C1 segment of cervical spinal cord (tissue), 14 donors: ENCODE measurements at regions not wholly inside any gene's neighbourhood (a gene's known extent, or its start where the extent isn't known, plus 50 kb on each side); places are given as distances from the start of the nearest gene placed in this dataset.
"Not testable (repeated sequence)": the region's sequence is repeated elsewhere in the genome, so short reads cannot be mapped to it uniquely, and the experiment has no call there.

ENCODE experiments used
- DNase-seq, 14 donors: peaks; one replicate each; lab custom pipeline; 2025; lab: John Stamatoyannopoulos, UW

DNA sequence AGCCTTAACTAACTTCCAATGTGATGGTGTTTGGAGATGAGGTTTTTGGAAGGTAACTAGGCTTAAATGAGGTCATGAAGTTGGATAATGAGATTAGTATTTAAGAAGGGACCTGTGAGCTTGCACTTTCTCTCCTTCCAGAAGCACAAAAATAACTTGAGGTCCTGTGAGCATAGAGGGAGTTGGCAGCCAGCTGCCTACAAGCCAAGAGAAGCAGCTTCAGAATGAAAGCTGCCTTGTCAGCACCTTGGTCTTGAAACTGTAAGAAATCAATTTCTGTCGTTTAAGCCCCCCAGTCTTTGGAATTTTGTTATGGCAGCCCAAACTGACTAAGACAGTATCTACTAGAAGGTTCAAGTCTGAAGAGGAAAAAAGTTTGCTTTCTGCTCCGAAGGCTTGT is 280.2 kb upstream of the GALNTL6 start:
- no peak for DNase-seq

DNA sequence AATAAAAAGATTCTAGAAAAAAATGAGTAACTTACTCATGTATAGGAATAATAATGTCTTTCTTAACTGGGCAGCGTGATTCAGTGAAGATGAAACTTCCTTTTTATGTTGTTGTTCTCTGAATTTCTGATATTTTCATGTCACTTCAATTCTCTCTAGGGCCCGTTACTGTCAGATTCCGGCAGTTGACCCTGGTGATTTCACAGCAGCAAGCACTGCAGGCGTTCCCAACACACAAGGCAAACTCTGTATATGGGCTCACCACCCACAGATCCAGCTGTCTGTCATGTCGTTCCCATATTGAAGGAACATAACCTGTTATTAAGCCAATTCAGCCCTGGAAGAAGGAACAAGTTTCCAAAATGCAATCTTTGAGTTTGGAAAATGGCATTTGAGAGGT is 288.3 kb upstream of the GALNTL6 start:
- no peak for DNase-seq

DNA sequence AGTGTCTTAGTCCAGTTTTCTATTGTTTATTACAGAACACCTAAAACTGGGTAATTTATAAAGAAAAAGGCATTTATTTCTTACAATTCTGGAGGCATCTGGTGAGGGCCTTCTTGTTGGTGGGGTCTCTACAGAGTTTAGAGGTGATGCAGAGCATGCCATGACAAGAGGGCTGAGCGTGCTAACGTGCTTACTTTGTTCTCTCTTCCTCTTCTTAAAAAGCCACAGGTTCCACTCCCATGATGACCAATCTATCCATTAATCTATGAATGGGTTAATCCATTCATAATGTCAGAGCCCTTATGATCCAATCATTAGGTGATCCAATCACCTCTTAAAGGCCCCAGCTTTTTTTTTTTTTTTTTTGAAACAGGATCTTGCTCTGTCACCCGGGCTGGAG is 291.5 kb upstream of the GALNTL6 start:
- DNase-seq: no peak

DNA sequence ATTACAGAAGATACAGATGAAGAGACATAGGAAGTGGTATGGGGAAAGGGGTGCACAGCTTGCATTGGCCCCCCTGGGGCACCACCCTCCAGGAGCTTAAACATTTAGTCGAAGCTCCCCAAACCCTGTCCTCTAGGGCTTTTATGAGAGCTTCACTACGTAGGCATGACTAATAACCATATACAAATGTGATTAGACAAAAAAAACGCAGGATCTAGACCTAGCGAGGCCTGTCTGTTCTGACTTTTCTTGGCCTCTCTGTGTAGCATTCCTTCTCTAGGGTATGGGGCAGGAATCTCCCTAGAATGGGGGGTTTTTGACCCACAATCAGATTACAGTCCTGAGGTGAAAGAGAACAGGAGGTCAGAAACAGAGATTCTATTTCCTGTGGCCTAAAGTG is 293.7 kb upstream of the GALNTL6 start:
- no peak for DNase-seq

DNA sequence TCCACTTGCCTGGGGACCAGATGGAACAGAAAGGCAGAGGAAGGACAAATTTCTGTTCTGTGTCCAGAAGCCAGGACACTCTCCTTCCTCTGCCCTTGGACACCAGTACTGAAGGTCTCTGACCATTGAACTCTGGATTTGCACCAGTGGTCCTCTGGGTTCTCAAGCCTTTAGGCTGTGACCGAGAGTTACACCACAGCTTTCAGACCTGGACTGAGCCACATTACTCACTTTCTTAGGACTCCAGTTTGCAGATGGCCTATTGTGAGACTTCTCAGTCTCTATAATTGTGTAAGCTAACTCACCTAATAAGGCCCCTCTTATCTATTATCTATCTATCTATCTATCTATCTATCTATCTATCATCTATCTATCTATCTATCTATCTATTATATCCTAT is 295.3 kb upstream of the GALNTL6 start:
- no peak for DNase-seq

DNA sequence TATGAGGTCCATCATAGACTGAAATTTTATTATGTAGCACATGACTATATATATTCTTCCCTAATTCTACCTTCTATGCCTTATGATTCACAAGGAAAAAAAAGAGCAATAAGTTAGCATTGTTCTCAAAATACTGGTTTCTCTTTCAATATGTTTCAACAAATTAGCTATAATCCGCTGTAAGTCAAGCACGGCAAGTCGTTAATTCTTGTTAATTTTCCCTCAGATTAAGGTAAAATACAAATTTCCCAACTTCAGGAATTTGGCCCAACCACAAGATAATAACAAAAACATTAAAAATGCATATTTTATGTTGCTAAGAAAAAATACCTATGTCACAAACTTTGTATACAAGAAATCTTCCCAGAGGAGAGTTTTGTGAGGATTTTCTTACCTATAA is 296.5 kb upstream of the GALNTL6 start:
- no peak for DNase-seq

DNA sequence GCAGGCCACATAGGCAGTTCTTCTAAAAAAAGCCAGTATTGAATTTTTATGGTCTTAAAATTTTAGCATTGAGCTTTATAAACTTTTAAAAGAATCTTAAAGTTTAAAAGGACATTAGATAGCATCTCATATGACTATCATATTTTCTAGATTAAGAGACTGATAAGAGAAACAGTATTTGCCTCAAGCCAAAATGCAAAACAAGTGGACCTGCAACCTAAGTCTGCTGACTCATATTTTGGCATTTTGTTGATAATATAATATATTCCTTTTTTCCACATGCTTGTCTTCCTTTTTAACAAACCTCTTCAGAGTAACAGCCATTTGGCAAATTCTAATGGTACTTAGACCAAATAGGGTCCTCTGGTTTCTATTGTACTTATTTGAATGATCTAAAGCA is 328.5 kb upstream of the GALNTL6 start:
- DNase-seq: no peak

DNA sequence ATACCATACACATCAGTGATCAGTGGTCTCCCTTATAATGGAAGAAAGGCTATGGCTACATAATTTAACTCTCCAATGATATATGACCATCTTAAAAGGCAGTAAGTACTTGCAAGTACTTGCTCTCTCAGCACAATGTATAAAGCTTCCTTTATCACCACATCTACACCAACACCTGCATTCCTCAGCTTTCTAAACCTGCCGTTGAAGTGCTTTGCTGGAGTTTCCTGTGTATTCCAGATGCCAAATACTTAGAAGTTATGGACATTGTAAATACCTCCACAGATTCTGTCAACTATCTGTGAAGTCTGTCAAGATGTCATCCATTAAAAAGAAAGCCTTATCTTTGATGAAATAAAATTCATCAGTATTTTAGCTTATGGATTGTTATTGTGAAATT is 335.0 kb upstream of the GALNTL6 start:
- DNase-seq: no peak

DNA sequence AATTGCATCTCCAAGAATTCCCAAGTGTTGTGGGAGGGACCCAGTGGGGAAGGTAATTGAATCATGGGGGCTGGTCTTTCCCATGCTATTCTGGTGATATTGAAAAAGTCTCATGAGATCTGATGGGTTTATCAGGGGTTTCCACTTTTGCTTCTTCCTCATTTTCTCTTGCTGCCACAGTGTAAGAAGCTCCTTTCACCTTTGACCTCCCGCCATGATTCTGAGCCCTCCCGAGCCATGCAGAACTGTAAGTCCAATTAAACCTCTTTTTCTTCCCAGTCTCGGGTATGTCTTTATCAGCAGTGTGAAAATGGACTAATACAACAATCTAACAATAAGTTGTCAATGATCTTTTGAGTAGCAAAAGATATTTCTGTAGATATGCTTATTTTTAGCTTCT is 338.1 kb upstream of the GALNTL6 start:
- DNase-seq: not testable (repeated sequence)

DNA sequence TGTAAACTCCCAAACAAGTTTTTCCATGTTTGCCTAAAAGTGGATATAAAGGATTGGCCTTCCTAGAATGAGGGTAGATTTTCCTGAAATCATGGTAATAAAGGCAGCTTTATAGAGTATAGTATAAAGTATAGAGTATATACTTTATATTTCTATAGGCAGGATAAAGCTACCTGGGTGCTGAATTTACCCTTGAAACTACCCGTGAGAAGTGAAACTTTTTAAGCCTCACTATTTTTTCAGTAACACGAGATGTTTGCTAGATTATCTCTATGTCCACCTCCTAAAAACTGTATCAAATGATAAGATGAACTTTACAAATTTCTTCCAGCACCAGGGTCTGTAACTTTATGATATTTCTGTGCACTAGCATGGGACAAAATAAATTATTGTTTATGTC is 340.0 kb upstream of the GALNTL6 start:
- DNase-seq: no peak

DNA sequence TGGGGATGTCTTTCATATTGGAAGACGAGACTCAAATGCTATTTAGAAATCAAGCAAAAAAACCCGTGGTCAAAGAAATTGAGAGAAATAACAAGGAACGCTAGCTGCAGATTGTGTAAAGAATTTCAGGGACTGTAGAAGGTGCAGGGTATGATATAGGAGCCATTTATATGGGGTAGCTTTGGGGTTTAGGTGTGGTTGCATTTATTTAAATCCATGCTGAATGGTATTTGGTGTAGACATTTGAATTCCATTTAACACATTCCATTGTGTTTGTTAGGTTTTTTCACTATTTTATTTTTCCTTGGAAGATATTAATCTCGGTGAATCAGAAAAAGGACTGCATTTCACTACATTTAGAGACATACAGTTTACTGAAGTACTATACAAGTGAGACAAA is 341.0 kb upstream of the GALNTL6 start:
- DNase-seq: no peak

DNA sequence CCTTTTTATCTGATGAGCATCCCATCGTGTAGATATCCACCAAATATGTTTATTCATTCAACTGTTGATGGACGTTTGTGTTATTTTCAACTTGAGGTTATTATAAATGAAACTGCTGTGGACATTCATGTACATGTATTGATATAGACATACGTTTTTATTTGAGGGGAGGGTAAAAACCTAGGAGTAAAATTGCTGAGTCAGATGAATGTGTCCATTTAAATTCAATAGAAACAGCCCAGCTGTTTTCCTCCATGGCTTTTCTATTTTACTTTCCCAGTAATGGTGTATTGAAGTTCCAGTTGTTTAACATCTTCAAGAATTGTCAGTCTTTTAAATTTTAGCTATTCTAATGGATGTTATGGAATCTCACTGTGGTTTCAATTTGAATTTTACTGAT is 348.7 kb upstream of the GALNTL6 start:
- DNase-seq: no peak

DNA sequence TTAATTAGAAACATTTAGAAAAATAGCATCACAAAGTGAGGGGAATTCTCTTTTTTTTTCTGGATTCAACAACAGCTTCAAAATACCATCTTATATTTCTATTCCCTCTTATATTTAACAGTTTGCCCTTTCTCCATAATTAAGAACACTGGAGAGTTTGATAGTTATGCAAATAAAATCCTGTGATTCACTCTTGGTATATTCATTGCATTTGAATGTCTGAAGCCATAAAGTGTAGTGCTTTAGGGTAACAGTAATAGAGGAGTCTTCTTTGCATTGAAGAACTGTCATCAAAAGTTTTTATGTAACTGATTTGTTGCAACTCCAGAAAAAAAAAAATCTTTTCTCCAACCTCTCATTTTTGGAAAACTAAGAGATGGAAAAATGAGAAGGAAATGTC is 352.0 kb upstream of the GALNTL6 start:
- DNase-seq: no peak

DNA sequence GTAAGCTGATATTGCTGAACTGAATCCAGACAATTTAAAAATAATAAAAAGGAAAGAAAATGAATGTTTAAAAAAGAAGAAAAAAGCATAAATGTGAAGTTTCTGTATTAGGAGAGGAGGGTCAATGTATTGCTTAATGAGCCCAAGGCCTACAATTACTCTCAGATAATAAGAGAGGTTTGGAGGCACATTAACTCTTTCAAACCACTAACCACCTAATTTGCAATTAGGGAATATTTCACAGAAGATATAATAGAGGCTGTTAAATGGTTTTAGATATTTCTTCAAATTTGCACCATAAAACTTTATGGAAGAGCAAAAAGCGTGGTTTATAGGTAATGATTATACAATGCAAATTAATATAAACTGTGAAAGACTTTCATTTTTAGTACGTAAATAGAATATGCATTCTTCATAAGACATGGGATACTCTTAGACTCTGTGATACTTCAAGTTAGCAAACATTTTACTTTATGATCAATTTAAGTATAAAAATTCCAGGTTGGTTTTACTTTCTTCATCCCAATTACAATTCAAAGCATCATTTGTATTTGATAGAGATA is 364.2 kb upstream of the GALNTL6 start:
- DNase-seq: no peak

DNA sequence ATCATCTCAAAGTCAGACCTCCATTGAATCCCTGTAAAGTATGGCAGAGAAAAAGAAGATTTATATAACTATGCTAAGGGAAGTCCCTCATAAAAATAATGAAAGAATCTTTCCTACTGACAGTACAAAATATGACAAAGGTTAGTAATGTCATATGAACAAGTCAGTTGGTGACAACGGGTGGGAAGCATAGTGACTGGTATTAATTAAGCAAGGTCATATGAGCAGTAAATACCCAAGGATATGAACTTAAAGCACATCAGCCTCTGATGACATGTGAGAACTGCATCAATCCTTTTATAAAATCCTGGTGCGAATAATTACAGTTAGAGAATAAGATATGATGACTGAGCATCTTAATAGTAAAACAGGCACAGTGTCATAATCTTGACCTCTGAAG is 364.8 kb upstream of the GALNTL6 start:
- no peak for DNase-seq

DNA sequence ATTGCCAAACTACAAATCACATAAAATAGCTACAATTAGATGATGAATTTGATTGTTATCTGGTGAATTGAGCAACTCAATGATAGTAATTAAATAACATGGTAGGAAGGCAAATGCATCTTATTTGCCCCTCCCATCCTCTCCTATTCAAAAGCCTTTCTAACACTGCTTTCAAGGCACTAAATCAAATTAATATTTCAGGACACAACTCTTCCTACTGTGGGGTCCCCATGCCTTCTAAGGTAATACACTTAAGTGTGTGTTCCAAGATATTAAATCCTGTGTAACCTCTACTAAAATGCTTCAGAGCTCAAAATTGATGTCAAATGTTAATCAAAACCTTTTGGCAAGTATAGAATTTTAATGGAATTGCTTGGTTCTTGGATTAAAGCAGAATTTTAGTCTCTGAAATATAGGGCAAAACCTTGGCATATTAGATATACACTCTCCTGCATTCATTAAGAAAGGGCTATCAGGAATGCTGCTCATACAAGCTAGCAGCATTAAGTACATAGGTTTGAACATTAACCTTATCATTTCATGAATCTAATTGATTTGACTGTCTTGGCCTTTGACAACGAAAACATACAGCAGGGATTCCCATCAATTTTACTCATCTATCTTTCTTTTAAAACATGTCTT is 371.8 kb upstream of the GALNTL6 start:
- DNase-seq: no peak

DNA sequence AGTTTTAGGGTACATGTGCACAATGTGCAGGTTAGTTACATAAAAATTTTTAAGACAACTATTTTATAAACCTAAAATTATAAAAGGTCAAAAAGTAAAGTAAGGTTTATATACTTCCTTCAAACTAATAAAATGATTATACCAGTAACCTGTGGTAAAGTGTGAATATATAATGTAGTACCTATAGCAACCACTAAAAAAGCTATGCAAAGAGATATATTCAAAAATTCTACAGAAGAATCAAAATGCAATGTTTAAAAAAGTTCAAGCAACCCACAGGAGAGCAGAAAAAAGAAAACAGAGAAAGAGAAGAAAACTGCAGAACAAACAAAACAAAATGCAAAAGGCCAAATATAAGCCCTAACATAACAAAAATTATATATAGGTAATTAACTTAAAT is 379.5 kb upstream of the GALNTL6 start:
- DNase-seq: no peak

DNA sequence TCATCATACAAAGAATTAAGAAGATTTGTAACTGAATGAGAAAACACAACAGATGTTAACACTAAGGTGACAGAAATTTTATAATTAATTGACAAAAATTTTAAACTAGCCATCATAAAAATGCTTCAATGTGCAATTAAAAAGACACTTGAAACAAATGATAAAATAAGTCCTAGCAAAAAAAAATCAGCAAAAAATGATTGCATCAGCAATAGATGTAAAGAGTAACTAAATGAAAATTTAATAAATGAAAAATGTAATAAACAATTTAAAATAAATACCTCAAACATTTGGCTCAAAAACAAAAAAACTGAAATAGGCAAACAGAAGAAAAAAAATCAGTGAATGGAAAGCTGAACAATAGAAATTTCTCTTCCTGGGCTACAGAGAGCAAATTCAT is 380.7 kb upstream of the GALNTL6 start:
- no peak for DNase-seq

DNA sequence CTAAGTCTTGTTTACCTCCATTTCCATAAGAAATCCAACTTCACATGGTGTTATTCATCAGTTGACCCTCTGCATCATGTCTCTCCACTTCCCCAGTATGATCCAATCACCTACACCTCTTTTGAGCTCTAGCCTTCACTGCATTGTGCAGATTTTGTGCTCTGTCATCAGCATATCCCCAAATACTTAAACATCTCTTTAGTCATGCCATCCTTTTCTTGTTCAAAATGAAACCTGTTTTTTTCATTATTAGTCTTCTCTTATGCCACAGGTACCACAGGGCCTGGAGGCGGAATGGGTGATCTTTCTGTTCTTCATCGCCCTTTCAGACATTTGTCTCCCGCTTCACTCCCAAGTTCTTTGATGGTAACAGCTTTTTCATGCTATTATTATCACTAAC is 382.7 kb upstream of the GALNTL6 start:
- no peak for DNase-seq

DNA sequence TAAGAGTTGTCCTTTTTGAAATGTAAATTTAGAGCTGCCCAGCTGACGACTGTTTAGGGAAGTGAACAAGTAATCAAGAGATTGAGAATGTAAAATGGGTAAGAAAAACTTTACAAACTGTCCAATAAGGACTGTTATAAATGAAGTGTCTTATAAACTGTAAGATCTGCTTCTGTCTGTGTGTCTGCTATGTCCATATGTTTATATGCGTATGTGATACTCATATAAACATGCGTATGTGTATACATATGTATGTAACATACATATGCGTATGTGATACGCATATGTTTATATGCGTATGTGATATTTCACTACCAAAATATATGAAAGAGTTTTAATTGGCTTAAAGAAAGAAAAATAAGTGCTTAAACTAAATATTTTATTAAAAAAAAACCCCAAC is 416.0 kb upstream of the GALNTL6 start:
- DNase-seq: no peak

DNA sequence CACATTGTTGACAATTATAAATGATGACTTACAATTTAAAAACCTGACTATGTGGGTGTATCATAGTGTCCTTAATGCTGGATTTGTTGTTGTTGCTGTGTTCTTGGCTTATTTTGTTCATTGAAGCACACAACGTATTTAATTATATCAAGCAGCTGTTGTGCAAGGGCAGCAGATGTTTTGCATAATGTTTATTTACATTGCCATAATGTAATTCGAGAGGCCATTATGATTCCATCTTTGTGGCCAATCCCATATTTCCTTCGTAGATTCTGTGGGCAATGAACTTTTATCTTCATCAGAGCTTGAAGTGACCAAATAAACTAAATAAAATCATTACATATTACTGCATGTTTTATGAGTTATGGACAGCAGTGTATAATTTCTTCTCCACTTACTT is 422.6 kb upstream of the GALNTL6 start:
- DNase-seq: no peak

DNA sequence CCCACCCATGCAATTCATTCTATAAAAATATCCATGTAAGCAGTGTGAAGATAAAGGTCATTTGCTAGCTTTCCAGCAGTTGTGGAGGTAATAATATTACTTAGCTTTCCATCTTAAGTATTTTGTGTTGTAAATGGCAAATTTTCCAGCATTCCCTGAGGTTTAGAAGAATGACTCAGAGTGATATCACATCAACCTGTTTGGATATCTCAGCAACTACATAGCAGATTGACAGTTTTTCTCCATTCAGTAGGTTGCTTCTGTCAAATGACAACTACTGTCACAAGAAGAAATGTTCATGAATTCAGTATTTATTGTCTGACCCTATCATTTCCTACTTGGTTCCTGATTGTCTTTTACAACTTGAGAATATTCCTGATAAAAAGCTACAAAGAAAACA is 434.9 kb upstream of the GALNTL6 start:
- DNase-seq: no peak

DNA sequence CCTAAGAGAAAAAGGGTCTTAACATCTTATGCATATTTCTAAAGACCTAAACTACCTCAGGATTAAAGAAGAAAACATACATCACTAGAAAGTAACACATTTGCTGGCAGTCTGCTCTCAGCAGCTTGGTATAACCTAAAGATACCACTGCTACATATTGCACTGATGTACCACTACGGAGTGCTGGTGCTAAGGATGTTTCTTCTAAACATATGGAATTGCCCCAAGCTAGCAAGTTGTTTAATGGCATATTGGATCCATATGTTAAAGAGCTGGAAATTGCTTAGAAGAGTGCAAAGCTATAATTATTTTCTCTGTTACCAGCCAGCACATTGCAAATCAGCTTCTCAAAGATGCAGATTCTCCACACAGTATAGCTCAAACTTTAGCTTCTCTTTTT is 436.5 kb upstream of the GALNTL6 start:
- no peak for DNase-seq

DNA sequence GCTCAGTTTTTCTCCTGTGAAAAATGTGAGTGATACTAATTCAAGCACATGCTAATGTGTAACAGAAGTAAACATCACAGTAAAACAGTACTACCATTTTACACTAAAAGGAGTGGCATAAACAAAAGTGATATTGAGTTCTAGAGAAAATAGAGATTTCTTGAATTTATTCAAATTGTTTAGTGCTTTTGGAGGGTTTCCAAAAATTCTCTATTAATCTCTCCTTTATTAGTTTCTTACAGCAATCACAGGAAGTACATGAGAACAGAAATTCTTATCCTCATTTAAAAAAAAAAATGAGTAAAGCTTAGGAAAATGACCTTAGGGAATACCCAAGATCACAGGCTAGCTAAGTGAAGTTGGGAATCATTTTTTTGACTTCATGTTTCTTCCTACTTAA is 459.7 kb upstream of the GALNTL6 start:
- DNase-seq: no peak
